ENCODE measurements at regions not wholly inside any gene's neighbourhood (a gene's known extent, or its start where the extent isn't known, plus 50 kb on each side); places are given as distances from the start of the nearest gene placed in this dataset.

DNA sequence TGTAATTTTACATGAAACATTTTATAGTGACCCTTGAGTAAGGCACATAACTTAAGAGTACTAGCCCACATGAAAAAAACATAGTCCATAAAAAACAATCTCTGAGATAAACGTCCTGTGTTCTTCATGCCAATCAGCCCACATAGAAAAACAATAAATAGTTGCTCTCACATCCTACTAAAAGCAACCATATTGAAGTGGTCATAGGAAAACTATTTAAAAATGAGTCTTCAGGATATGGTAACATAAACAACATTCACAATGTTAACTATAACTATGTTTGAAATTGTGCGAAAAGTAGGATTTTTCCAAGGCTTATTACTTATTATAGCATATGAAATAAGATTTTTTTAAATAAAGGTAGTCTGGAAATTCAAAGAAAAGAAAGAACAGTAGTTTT, 77.1 kb upstream of the EPHA5 start:
- DNase-seq (ENCODE audit: low read depth), result no peak

DNA sequence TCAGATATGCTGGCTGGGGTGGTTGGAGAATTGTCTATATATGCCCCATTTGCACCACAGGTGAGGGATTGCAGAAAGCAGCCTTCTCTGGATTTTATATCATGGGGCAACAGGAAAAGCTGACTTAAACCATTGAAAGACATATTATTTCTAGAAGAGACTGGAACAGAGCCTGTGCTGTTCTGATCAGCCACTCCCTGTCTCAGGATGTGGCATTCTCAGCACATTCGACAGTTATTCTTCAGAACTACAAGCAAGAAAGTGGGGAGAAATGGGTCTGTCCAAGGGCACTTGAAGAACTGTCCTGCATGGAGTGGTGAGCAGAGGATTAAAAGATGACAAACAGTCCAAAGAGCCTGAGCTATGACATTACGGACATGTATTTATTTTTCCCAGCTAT, 67.8 kb upstream of the EPHA5 start:
- no peak for DNase-seq (ENCODE audit: low read depth)

DNA sequence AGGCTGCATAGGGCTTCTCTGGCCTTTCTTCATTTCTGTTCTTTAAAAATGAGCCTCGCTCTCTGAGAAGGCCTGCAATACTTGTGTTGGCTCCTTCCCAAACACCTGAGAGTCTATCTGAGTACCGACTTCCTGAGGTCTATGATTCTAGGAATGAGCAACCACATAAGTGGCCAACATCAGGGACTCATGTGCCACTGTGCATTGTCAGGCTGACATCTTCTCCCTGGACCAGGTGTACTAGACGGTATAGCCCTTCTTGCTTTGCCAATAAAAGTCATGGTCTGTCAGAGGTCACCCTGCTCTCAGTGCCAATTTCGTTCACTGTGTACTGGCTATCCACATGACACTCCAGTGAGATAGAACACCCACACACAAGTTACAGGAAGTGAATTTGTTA, 67.4 kb upstream of the EPHA5 start:
- DNase-seq (ENCODE audit: low read depth), result no peak

DNA sequence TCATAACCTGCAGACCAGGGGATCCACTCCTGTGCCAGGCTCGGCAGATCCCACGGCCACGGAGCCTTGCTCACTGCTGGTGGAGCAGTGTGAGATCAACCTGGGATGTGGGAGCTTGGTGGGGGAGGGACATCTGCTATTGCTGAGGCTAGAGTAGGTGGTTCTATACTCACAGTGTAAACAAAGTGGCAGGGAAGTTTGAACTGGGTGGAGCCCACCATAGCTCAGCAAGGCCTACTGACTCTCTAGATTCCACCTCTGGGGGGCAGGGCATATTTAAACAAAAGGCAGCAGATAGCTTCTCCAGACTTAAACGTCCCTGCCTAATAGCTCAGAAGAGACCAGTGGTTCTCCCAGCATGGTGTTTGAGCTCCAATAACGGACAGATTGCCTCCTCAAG, 54.7 kb upstream of the EPHA5 start:
- no peak for DNase-seq (ENCODE audit: low read depth)
